GM06990 (cell line): ENCODE measurements at regions not wholly inside any gene's neighbourhood (a gene's known extent, or its start where the extent isn't known, plus 50 kb on each side); places are given as distances from the start of the nearest gene placed in this dataset.

Source experiments
- DNase-seq: peaks from one replicate; pipeline ENCODE4 v3.0.0-alpha.2; 2011; ENCODE audit not compliant: insufficient read length; ENCODE audit errors: extremely low read depth
- H3K27me3 ChIP-seq: replicated peaks from 2 replicates; pipeline ENCODE4 v1.6.0; 2011; ENCODE audit warnings: low read length; ENCODE audit not compliant: control insufficient read depth, insufficient read depth
- H3K36me3 ChIP-seq: 2 replicates; pipeline ENCODE4 v1.5.1; 2011; ENCODE audit warnings: low read length; ENCODE audit not compliant: control insufficient read depth, insufficient read depth
- H3K4me3 ChIP-seq: replicated peaks from 2 replicates; pipeline ENCODE4 v1.5.1; 2011; ENCODE audit warnings: low read depth, mild to moderate bottlenecking, control low read depth, low read length
- CTCF ChIP-seq: IDR thresholded peaks from 2 replicates; pipeline ENCODE4 v1.5.1; 2011; ENCODE audit warnings: low read length, control low read depth, mild to moderate bottlenecking, inconsistent platforms; ENCODE audit not compliant: insufficient read depth, poor library complexity, severe bottlenecking

- no peaks in the 10 kb centered on the region for H3K36me3 ChIP-seq
- TF ChIP-seq CTCF, result no peak
- DNase-seq, result no peak
- H3K27me3 ChIP-seq, result no peaks in the 10 kb centered on the region
- H3K4me3 ChIP-seq, result no peak overlapping the region
Measured at GRCh38 chr12:116420227-116420880, 138.8 kb upstream of the MAP1LC3B2 start.

GRCh38 chr12:116421785-116422538 is 137.2 kb upstream of the MAP1LC3B2 start:
- no peak for DNase-seq
- no peaks in the 10 kb centered on the region for H3K27me3 ChIP-seq
- no peak overlapping the region for H3K4me3 ChIP-seq
- H3K36me3 ChIP-seq, result no peaks in the 10 kb centered on the region
- no peak for TF ChIP-seq CTCF

GRCh38 chr12:116423094-116423493 is 136.1 kb upstream of the MAP1LC3B2 start:
- no peak for TF ChIP-seq CTCF
- no peaks in the 10 kb centered on the region for H3K36me3 ChIP-seq
- no peaks in the 10 kb centered on the region for H3K27me3 ChIP-seq
- DNase-seq, result no peak
- H3K4me3 ChIP-seq, result no peak overlapping the region

GRCh38 chr12:116425256-116426193 is 133.7 kb upstream of the MAP1LC3B2 start:
- Histone ChIP-seq H3K4me3 (no peak overlapping the region), H3K36me3 (no peaks in the 10 kb centered on the region), H3K27me3 (no peaks in the 10 kb centered on the region)
- no peak for TF ChIP-seq CTCF
- DNase-seq, result no peak

DNA sequence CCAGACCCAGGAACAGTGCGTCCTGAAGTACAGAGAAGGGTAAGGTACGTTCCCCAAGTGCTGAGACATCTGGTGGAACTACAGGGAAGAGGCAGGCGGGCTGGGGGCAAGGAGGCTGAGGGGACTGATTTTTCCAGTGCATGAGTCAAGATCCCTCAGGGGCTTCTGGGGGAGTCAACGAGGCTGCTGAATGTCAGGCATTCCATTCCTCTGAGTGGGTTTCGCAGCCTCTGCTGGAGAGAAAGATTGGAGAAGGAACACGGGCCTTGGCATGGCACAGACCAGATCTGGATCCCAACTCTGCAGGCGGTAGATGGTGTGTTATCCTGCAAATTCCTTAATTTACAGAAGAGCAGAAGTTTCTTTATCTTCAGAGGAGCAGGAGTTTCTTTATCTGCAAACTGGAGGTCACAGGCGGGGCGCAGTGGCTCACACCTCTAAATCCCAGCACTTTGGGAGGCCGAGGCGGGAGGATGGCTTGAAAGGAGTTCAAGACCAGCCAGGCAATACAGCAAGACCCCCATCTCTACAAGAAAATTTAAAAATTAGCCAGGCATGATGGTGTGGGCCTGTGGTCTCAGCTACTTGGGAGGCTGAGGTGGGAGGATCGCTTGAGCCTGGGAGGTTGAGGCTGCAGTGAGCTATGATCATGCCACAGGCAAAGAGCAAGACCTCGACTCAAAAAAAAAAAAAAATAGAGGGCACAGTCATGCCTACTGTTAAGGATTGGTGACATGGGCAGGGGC is 132.6 kb upstream of the MAP1LC3B2 start:
- no peak for DNase-seq
- no peaks in the 10 kb centered on the region for H3K36me3 ChIP-seq
- H3K4me3 ChIP-seq, result no peak overlapping the region
- no peaks in the 10 kb centered on the region for H3K27me3 ChIP-seq
- no peak for TF ChIP-seq CTCF
